Esophagus muscularis mucosa (tissue), 4 donors: ENCODE measurements at regions not wholly inside any gene's neighbourhood (a gene's known extent, or its start where the extent isn't known, plus 50 kb on each side); places are given as distances from the start of the nearest gene placed in this dataset.

Source experiments
- CTCF ChIP-seq, 3 experiments: fragments of 200-600 bp in 2 of 3; fragments of 450-650 bp in 1 of 3; sonication (generic) in 2 of 3; IDR thresholded peaks; one replicate each; pipeline ENCODE4 v1.5.1; 2017 to 2019; ENCODE audit warnings: antibody characterized with exemption in 3 of 3, mild to moderate bottlenecking in 2 of 3, moderate library complexity in 1 of 3
- EP300 ChIP-seq: sonication (generic); formaldehyde crosslinking; IDR thresholded peaks from one replicate; pipeline ENCODE4 v1.6.1; 2017; ENCODE audit warnings: antibody characterized with exemption
- POLR2A ChIP-seq: fragments of 450-650 bp; IDR thresholded peaks from one replicate; pipeline ENCODE4 v1.6.1; 2017; ENCODE audit warnings: antibody characterized with exemption, moderate library complexity, mild to moderate bottlenecking, low read depth
- POLR2AphosphoS5 ChIP-seq, 2 donors: sonication (generic); formaldehyde crosslinking; IDR thresholded peaks; one replicate each; pipeline ENCODE4 v1.6.1; 2017; ENCODE audit warnings: antibody characterized with exemption in 2 of 2

GRCh38 chr14:34183478-34183877, 232.6 kb upstream of the EGLN3 start:
- no peak for TF ChIP-seq CTCF (IDR thresholded peaks at IDR 0.05)
- no peak for TF ChIP-seq EP300
- TF ChIP-seq POLR2AphosphoS5 (IDR thresholded peaks at IDR 0.05) = no peak
- TF ChIP-seq POLR2A = no peak
